RWPE1 (cell line): ENCODE measurements at regions not wholly inside any gene's neighbourhood (a gene's known extent, or its start where the extent isn't known, plus 50 kb on each side); places are given as distances from the start of the nearest gene placed in this dataset.

Experiments
- CTCF ChIA-PET: fragments of 350-600 bp; sonication (Branson Sonifier 250); formaldehyde crosslinking; extraction: SDS; loops from one replicate; lab custom pipeline; 2021; lab: Yijun Ruan, JAX
- POLR2A ChIA-PET: fragments of 400-600 bp; formaldehyde crosslinking; extraction: SDS; loops from one replicate; lab custom pipeline; 2020; ENCODE audit warnings: antibody characterized with exemption; ENCODE audit not compliant: low non-redundant PET; lab: Yijun Ruan, JAX
- DNase-seq: peaks from one replicate; pipeline ENCODE4 v3.0.0; 2012; ENCODE audit warnings: low spot score
- H3K27ac ChIP-seq: fragments of 450-650 bp; 2 replicates; pipeline ENCODE4 v1.5.1; 2017
- CTCF ChIP-seq: fragments of 450-650 bp; conservative IDR thresholded peaks from 2 replicates; pipeline ENCODE4 v1.5.1; 2017; ENCODE audit warnings: low read depth, mild to moderate bottlenecking

GRCh38 chr2:8514796-8515758 lies 166.8 kb upstream of the ID2 start:
- CTCF ChIA-PET, result no interaction called here
- TF ChIP-seq CTCF, result no peak
- POLR2A ChIA-PET, result no interaction called here

DNA sequence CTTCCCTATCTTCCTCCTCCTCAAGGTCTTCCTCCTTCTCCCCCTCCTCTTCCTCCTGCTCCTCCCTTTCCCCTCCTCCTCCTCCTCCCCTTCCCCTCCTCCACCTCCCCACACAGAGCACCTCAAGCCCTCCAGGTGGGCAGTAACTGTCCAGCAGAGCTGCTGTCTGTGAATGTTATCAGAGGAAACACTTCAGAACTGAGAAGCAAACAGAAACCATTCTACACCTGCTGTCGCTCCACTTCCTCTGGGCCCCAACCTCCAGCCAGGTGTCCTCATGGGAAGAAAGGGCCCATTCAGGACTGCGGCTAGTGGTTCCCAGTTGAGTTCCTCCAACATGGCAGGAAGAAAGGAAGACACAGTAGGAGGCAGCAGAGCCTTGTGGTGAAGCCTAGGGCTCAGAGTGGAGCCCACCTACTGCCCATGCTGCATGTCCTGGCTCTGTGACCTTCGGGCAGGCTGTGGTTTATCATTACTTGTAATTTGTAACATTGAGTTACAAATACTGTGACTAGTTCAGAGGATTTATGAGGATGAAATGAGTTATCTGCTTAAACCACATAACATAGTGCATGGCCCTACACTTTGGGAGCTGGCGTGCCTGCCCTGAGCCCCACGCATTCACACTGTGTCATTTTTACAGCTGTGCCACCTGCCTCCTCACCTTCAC lies 165.9 kb upstream of the ID2 start:
- POLR2A ChIA-PET, result no interaction called here
- DNase-seq, result no peak
- CTCF ChIA-PET, result interaction anchor here (1.1 kb wide), 1 partner anchor 10 kb away, joined by 4 read pairs; no protein-coding TSS in a partner anchor
- TF ChIP-seq CTCF, result no peak
- H3K27ac ChIP-seq, result no peak overlapping the region

More at GRCh38 chr2:8514796-8515758, 166.8 kb upstream of the ID2 start:
- no peak for DNase-seq
- no peak overlapping the region for H3K27ac ChIP-seq

DNA sequence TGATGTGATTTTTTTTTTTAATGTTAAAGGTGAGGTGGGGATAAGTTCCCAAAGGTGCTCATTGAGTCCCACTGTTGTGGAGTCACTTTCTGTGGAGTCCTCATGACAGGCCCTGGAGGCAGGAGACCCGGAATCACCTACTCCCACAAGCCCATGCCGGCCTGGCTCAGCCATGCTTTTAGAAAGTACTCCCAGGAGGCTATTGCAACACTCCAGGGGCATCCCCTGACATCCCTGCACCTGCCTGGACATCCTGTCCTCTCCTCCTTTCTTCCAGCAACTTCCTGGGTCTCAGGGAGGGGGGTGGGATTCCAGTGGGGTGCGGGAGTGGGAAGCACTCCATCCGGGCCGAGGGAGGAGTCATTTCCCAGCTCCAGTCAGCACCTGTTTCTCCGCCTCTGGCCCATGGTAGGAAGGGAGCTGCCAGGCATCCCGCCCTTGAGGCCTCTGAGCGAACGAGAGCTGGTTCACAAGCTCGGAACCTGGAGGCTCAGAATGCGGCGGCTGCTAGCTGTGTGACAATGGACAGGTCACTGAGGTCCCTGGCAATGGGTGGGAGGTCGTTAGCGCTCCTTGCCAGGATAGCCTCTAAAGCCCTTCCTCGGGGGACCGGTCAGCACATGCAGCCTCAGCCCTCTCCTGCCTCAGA lies 163.9 kb upstream of the ID2 start:
- DNase-seq, result no peak
- H3K27ac ChIP-seq, result no peak overlapping the region
- CTCF ChIA-PET, result interaction anchor here (0.6 kb wide), 1 partner anchor 524 kb away, joined by 4 read pairs; no protein-coding TSS in a partner anchor
- POLR2A ChIA-PET, result no interaction called here
- TF ChIP-seq CTCF, result no peak

GRCh38 chr2:8518979-8519668 lies 162.7 kb upstream of the ID2 start:
- ChIA-PET POLR2A (no interaction called here), CTCF (no interaction called here)
- no peak for DNase-seq
- no peak overlapping the region for H3K27ac ChIP-seq
- TF ChIP-seq CTCF, result no peak

- H3K27ac ChIP-seq, result no peak overlapping the region
- ChIA-PET CTCF (interaction anchor here (0.6 kb wide), 1 partner anchor 100 kb away, joined by 5 read pairs; no protein-coding TSS in a partner anchor), POLR2A (no interaction called here)
- DNase-seq, result no peak
- TF ChIP-seq CTCF, result no peak
Measured at GRCh38 chr2:8520791-8521344, 161.0 kb upstream of the ID2 start.
